Small intestine (tissue), 7 donors: ENCODE measurements at regions not wholly inside any gene's neighbourhood (a gene's known extent, or its start where the extent isn't known, plus 50 kb on each side); places are given as distances from the start of the nearest gene placed in this dataset.

ENCODE experiments used
- DNase-seq, 2 donors: peaks; one replicate each; pipeline versions ENCODE4 v3.0.0 to v3.0.0-alpha.2; 2013
- FAIRE-seq: peaks from 2 replicates; lab custom pipeline; 2012; peaks lifted over from hg19 to GRCh38; lab: Jason Lieb, UNC
- H3K27ac ChIP-seq, 3 donors: one replicate each; pipeline ENCODE4 v1.5.1; 2013; ENCODE audit warnings: low read length in 2 of 3, mild to moderate bottlenecking in 2 of 3, control low read depth in 1 of 3, inconsistent platforms in 1 of 3, low read depth in 1 of 3, moderate library complexity in 1 of 3
- H3K27me3 ChIP-seq, 3 donors: one replicate each; pipeline ENCODE4 v1.6.1; 2013; ENCODE audit warnings: low read length in 3 of 3, inconsistent platforms in 1 of 3; ENCODE audit not compliant: control insufficient read depth in 3 of 3, insufficient read depth in 3 of 3
- H3K36me3 ChIP-seq, 3 donors: one replicate each; pipeline ENCODE4 v1.6.1; 2013; ENCODE audit warnings: low read length in 3 of 3, inconsistent platforms in 1 of 3, low read depth in 1 of 3, mild to moderate bottlenecking in 1 of 3, moderate library complexity in 1 of 3; ENCODE audit not compliant: control insufficient read depth in 3 of 3, insufficient read depth in 2 of 3
- H3K4me1 ChIP-seq, 3 donors: one replicate each; pipeline ENCODE4 v1.6.1; 2013; ENCODE audit warnings: low read length in 2 of 3, inconsistent platforms in 1 of 3, low read depth in 1 of 3, mild to moderate bottlenecking in 1 of 3, moderate library complexity in 1 of 3; ENCODE audit not compliant: control insufficient read depth in 3 of 3, insufficient read depth in 2 of 3
- H3K4me3 ChIP-seq, 3 donors: one replicate each; pipeline ENCODE4 v1.5.1; 2013; ENCODE audit warnings: low read length in 3 of 3, control low read depth in 1 of 3, inconsistent platforms in 1 of 3, low read depth in 1 of 3, mild to moderate bottlenecking in 1 of 3, moderate library complexity in 1 of 3
- H3K9me3 ChIP-seq, 2 donors: one replicate each; pipeline ENCODE4 v1.6.1; 2013; ENCODE audit warnings: low read depth in 1 of 2, low read length in 1 of 2; ENCODE audit not compliant: control insufficient read depth in 2 of 2, insufficient read depth in 1 of 2
- WGBS, 3 donors: extraction: QIAGEN DNeasy Blood & Tissue Kit; methylation state at CpG; one replicate each; pipeline ENCODE4 v1.1.7; 2013; 5-methylcytosine and 5-hydroxymethylcytosine counted together
- donor health status: healthy with polysubstance abuse.
- donor health status: control.
- donor health status: control.
- donor health status: Bipolar disorder and iron deficiency.
- donor health status: healthy.

GRCh38 chr2:196439760-196440159 is 199.8 kb upstream of the CCDC150 start:
- Histone ChIP-seq H3K36me3 (no peaks in the 10 kb centered on the region), H3K27me3 (no peaks in the 10 kb centered on the region), H3K4me3 (no peak overlapping the region), H3K9me3 (no peaks in the 10 kb centered on the region), H3K27ac (no peak overlapping the region), H3K4me1 (no peaks in the 10 kb centered on the region)
- 76 to 82% (median 79%) methylated on average over 4 of the region's 4 CpGs for WGBS, 3 donors
- DNase-seq (no peak), FAIRE-seq (no peak)

- Histone ChIP-seq H3K4me3 (no peak overlapping the region), H3K4me1 (no peaks in the 10 kb centered on the region), H3K27ac (no peak overlapping the region), H3K9me3 (no peaks in the 10 kb centered on the region), H3K36me3 (no peaks in the 10 kb centered on the region), H3K27me3 (no peaks in the 10 kb centered on the region)
- FAIRE-seq (no peak), DNase-seq (no peak)
- 74 to 82% (median 80%) methylated on average over 4 of the region's 4 CpGs for WGBS, 3 donors
These were observed 199.1 kb upstream of the CCDC150 start for GRCh38 chr2:196440413-196440812.

DNA sequence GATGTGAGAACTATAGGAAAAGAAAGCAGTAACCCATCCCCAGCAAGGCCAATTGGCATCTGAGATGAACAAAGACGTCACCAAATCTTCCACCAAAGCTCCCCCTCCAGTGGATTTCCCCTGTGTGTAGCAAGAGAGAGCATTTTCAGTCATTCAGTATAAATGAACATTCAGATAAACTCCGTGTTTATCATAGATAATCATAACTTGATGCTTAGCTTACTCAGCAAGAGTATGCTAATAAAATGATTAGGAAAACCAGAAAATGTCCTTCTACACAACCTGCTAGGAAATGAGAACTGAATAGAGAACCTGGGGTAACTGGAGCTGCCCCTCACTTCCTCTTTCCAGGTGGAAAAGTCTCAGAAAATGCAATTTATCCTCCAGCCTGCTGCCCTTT is 198.0 kb upstream of the CCDC150 start:
- FAIRE-seq = no peak
- WGBS, 3 donors = 35 to 47% (median 37%) methylated on average over 2 of the region's 2 CpGs
- no peaks in the 10 kb centered on the region for H3K4me1 ChIP-seq

DNA sequence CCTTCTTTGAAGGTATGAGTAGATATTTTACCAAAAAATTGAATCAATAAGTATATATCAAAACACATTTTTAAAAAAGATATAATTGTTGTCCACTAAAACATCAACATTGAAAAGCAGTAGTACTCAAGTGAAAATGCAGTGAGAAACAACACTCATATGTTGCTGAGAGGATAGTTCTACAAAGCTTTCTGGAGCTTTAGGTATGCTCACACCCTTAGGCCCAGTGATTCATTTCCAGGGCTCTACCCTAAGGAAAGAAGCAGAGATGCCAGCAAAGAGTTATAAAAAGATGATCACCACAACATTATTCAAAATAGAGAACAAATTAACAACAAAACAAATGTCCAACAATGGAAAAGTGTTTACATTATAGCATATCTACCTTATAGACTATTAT is 197.3 kb upstream of the CCDC150 start:
- no peaks in the 10 kb centered on the region for H3K36me3 ChIP-seq
- H3K4me3 ChIP-seq = no peak overlapping the region
- DNase-seq (no peak), FAIRE-seq (no peak)
- no peaks in the 10 kb centered on the region for H3K9me3 ChIP-seq
- peaks cover 0 to 2% (median 0%) of the 10 kb centered on the region in 3 donors for H3K27me3 ChIP-seq
- H3K4me1 ChIP-seq = no peaks in the 10 kb centered on the region
- no peak overlapping the region for H3K27ac ChIP-seq

More for the DNA sequence above, 198.0 kb upstream of the CCDC150 start:
- Histone ChIP-seq H3K36me3 (no peaks in the 10 kb centered on the region), H3K27ac (no peak overlapping the region), H3K9me3 (no peaks in the 10 kb centered on the region), H3K27me3 (peaks cover 0 to 2% (median 0%) of the 10 kb centered on the region in 3 donors), H3K4me3 (no peak overlapping the region)
- DNase-seq = no peak

GRCh38 chr2:196444442-196444841 is 195.1 kb upstream of the CCDC150 start:
- Histone ChIP-seq H3K27me3 (peaks cover 0 to 2% (median 0%) of the 10 kb centered on the region in 3 donors), H3K4me3 (no peak overlapping the region), H3K4me1 (no peaks in the 10 kb centered on the region), H3K36me3 (no peaks in the 10 kb centered on the region), H3K27ac (no peak overlapping the region), H3K9me3 (no peaks in the 10 kb centered on the region)
- FAIRE-seq (no peak), DNase-seq (no peak)
- WGBS, 3 donors = 80 to 94% (median 91%) methylated on average over 1 of the region's 1 CpG

GRCh38 chr2:196445991-196446390 is 193.5 kb upstream of the CCDC150 start:
- DNase-seq (no peak), FAIRE-seq (no peak)
- 91 to 93% (median 93%) methylated on average over 1 of the region's 1 CpG for WGBS, 3 donors

GRCh38 chr2:196448407-196449079 is 191.0 kb upstream of the CCDC150 start:
- no peak for DNase-seq
- Histone ChIP-seq H3K4me1 (no peaks in the 10 kb centered on the region), H3K9me3 (no peaks in the 10 kb centered on the region), H3K4me3 (no peak overlapping the region), H3K27me3 (peaks cover 0 to 2% (median 0%) of the 10 kb centered on the region in 3 donors), H3K36me3 (no peaks in the 10 kb centered on the region), H3K27ac (no peak overlapping the region)
- WGBS, 3 donors = 62 to 80% (median 63%) methylated on average over 5 of the region's 5 CpGs
- no peak for FAIRE-seq

More at GRCh38 chr2:196445991-196446390, 193.5 kb upstream of the CCDC150 start:
- Histone ChIP-seq H3K27ac (no peak overlapping the region), H3K4me3 (no peak overlapping the region), H3K4me1 (no peaks in the 10 kb centered on the region), H3K9me3 (no peaks in the 10 kb centered on the region), H3K27me3 (peaks cover 0 to 2% (median 0%) of the 10 kb centered on the region in 3 donors), H3K36me3 (no peaks in the 10 kb centered on the region)

GRCh38 chr2:196449083-196449482 is 190.4 kb upstream of the CCDC150 start:
- DNase-seq = no peak
- no peaks in the 10 kb centered on the region for H3K36me3 ChIP-seq
- no peaks in the 10 kb centered on the region for H3K9me3 ChIP-seq

GRCh38 chr2:196452758-196453157 is 186.8 kb upstream of the CCDC150 start:
- H3K9me3 ChIP-seq = no peaks in the 10 kb centered on the region
- H3K27me3 ChIP-seq = no peaks in the 10 kb centered on the region
- no peak overlapping the region for H3K4me3 ChIP-seq
- FAIRE-seq (no peak), DNase-seq (no peak)
- no peaks in the 10 kb centered on the region for H3K4me1 ChIP-seq
- H3K27ac ChIP-seq = no peak overlapping the region
- no peaks in the 10 kb centered on the region for H3K36me3 ChIP-seq

More at GRCh38 chr2:196449083-196449482, 190.4 kb upstream of the CCDC150 start:
- Histone ChIP-seq H3K27ac (no peak overlapping the region), H3K4me1 (no peaks in the 10 kb centered on the region), H3K4me3 (no peak overlapping the region), H3K27me3 (peaks cover 0 to 2% (median 0%) of the 10 kb centered on the region in 3 donors)
- FAIRE-seq = no peak
- WGBS, 3 donors = 39 to 81% (median 80%) methylated on average over 1 of the region's 1 CpG
